ENCODE measurements at regions not wholly inside any gene's neighbourhood (a gene's known extent, or its start where the extent isn't known, plus 50 kb on each side); places are given as distances from the start of the nearest gene placed in this dataset.

DNA sequence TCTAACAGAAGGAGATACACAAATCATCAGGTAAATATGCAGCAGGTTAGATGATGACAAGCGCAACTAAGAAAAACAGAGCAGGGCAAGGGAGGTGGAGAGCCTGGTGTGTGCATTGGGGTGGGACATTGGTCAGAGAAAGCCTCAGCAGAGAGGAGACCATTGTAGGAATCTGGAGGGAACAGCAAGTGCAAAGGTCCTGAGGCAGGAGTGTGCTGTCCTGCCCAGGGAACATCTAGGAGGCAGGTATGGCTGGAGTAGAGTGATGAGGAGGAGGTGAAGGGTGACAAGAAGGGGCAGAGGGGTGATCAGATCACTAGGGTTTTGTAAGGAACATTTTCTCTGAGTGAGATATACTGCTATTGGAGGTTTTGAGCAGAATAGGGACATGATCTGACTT, 90.1 kb downstream of the NCR2 start:
- no peak for ATAC-seq
- TF ChIP-seq ZC3H10 (CRISPR knock-in tag; IDR thresholded peaks at IDR 0.05) (no peak), ZNF565 (CRISPR knock-in tag; conservative IDR thresholded peaks at IDR 0.05; ENCODE audit: low read depth) (no peak), ISL1 (CRISPR knock-in tag; IDR thresholded peaks at IDR 0.05) (no peak), BACH2 (CRISPR knock-in tag; IDR thresholded peaks at IDR 0.05; ENCODE audit: borderline replicate concordance) (no peak), TCF4 (CRISPR knock-in tag; IDR thresholded peaks at IDR 0.05; ENCODE audit: borderline replicate concordance) (no peak), ZFP3 (CRISPR knock-in tag; IDR thresholded peaks at IDR 0.05) (no peak)
- TF ChIP-seq, protein P1, sequence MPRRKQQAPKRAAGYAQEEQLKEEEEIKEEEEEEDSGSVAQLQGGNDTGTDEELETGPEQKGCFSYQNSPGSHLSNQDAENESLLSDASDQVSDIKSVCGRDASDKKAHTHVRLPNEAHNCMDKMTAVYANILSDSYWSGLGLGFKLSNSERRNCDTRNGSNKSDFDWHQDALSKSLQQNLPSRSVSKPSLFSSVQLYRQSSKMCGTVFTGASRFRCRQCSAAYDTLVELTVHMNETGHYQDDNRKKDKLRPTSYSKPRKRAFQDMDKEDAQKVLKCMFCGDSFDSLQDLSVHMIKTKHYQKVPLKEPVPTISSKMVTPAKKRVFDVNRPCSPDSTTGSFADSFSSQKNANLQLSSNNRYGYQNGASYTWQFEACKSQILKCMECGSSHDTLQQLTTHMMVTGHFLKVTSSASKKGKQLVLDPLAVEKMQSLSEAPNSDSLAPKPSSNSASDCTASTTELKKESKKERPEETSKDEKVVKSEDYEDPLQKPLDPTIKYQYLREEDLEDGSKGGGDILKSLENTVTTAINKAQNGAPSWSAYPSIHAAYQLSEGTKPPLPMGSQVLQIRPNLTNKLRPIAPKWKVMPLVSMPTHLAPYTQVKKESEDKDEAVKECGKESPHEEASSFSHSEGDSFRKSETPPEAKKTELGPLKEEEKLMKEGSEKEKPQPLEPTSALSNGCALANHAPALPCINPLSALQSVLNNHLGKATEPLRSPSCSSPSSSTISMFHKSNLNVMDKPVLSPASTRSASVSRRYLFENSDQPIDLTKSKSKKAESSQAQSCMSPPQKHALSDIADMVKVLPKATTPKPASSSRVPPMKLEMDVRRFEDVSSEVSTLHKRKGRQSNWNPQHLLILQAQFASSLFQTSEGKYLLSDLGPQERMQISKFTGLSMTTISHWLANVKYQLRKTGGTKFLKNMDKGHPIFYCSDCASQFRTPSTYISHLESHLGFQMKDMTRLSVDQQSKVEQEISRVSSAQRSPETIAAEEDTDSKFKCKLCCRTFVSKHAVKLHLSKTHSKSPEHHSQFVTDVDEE (CRISPR knock-in tag; IDR thresholded peaks at IDR 0.05): no peak
- TF ChIP-seq, protein P2, sequence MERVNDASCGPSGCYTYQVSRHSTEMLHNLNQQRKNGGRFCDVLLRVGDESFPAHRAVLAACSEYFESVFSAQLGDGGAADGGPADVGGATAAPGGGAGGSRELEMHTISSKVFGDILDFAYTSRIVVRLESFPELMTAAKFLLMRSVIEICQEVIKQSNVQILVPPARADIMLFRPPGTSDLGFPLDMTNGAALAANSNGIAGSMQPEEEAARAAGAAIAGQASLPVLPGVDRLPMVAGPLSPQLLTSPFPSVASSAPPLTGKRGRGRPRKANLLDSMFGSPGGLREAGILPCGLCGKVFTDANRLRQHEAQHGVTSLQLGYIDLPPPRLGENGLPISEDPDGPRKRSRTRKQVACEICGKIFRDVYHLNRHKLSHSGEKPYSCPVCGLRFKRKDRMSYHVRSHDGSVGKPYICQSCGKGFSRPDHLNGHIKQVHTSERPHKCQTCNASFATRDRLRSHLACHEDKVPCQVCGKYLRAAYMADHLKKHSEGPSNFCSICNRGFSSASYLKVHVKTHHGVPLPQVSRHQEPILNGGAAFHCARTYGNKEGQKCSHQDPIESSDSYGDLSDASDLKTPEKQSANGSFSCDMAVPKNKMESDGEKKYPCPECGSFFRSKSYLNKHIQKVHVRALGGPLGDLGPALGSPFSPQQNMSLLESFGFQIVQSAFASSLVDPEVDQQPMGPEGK (CRISPR knock-in tag; IDR thresholded peaks at IDR 0.05; ENCODE audit: borderline replicate concordance): no peak

DNA sequence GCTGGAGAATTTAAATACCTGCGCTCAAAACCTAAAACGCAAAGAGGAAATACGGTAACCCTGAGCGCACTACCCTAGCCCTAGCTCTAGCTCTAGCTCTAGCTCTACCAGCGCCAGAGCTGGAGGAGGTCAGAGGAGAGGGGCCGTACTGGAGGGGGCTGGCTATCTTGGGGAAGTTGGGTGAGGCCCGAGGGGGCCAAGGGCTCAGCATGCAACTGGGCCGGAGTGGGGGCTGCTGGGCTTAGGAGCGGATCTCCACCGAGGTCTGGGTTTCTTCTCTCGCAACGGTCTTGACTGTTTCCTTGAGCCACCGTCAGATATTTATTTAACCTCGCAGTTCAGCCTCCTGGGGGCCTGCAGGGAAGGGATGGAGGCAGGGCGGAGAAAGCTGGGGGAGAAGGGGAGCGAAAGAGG, 91.0 kb downstream of the NCR2 start:
- no peak for ATAC-seq

DNA sequence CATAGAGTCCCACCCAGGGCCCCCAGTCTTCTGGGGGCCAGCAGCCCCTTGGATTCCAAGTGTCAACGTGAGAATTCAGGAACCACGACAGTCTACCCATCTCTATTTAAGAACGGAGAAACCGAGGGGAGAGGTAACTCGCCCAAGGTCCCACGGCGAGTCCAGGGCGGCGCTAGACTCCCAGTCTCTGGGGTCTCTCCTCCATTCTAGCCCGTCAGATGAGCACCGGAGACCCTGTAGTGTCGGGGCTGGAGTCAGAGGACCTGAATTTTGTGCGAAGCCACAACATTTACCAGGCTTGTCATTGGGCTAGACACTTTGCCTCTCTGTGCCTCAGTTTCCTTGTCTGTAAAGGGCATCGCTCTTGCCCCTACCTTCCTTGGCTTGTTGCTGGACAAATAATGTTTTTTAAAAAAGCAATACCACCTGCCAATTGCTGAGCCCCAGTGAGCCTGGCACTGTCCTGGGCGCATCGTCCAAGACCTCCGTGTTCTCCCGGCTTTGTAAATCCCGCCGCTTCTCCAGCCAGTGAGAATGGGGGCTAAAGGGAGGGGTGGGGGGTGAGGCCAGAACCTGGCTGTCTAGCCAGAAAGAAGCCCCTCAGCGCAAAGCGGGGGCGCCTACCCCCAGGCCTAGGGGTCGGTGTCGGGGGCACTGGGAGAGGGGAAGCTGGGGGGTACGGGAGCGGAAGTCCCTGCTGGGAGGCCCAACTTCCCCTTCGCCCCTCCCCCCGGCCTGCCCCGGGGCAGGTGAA, 91.7 kb downstream of the NCR2 start:
- ATAC-seq: no peak
- TF ChIP-seq, protein P3, sequence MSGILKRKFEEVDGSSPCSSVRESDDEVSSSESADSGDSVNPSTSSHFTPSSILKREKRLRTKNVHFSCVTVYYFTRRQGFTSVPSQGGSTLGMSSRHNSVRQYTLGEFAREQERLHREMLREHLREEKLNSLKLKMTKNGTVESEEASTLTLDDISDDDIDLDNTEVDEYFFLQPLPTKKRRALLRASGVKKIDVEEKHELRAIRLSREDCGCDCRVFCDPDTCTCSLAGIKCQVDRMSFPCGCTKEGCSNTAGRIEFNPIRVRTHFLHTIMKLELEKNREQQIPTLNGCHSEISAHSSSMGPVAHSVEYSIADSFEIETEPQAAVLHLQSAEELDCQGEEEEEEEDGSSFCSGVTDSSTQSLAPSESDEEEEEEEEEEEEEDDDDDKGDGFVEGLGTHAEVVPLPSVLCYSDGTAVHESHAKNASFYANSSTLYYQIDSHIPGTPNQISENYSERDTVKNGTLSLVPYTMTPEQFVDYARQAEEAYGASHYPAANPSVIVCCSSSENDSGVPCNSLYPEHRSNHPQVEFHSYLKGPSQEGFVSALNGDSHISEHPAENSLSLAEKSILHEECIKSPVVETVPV (CRISPR knock-in tag; IDR thresholded peaks at IDR 0.05): no peak
- TF ChIP-seq, protein P4, sequence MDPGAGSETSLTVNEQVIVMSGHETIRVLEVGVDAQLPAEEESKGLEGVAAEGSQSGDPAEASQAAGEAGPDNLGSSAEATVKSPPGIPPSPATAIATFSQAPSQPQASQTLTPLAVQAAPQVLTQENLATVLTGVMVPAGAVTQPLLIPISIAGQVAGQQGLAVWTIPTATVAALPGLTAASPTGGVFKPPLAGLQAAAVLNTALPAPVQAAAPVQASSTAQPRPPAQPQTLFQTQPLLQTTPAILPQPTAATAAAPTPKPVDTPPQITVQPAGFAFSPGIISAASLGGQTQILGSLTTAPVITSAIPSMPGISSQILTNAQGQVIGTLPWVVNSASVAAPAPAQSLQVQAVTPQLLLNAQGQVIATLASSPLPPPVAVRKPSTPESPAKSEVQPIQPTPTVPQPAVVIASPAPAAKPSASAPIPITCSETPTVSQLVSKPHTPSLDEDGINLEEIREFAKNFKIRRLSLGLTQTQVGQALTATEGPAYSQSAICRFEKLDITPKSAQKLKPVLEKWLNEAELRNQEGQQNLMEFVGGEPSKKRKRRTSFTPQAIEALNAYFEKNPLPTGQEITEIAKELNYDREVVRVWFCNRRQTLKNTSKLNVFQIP (CRISPR knock-in tag; IDR thresholded peaks at IDR 0.05; ENCODE audit: borderline replicate concordance, low read depth): no peak
- TF ChIP-seq TOX (CRISPR knock-in tag; IDR thresholded peaks at IDR 0.05; ENCODE audit: borderline replicate concordance): no peak
- TF ChIP-seq ESRRG (CRISPR knock-in tag; IDR thresholded peaks at IDR 0.05): no peak
- no peak for TF ChIP-seq GLIS3 (CRISPR knock-in tag; IDR thresholded peaks at IDR 0.05)
- no peak for TF ChIP-seq ZC3H10 (CRISPR knock-in tag; IDR thresholded peaks at IDR 0.05)
- no peak for TF ChIP-seq ZNF8 (CRISPR knock-in tag; IDR thresholded peaks at IDR 0.05)
- TF ChIP-seq, protein P5, sequence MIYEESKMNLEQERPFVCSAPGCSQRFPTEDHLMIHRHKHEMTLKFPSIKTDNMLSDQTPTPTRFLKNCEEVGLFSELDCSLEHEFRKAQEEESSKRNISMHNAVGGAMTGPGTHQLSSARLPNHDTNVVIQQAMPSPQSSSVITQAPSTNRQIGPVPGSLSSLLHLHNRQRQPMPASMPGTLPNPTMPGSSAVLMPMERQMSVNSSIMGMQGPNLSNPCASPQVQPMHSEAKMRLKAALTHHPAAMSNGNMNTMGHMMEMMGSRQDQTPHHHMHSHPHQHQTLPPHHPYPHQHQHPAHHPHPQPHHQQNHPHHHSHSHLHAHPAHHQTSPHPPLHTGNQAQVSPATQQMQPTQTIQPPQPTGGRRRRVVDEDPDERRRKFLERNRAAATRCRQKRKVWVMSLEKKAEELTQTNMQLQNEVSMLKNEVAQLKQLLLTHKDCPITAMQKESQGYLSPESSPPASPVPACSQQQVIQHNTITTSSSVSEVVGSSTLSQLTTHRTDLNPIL (CRISPR knock-in tag; IDR thresholded peaks at IDR 0.05; ENCODE audit: low read depth): no peak
- TF ChIP-seq BACH2 (CRISPR knock-in tag; IDR thresholded peaks at IDR 0.05; ENCODE audit: borderline replicate concordance): no peak

More for the DNA sequence above, 91.0 kb downstream of the NCR2 start:
- no peak for TF ChIP-seq ZFP3 (CRISPR knock-in tag; IDR thresholded peaks at IDR 0.05)
- TF ChIP-seq, protein P2 (CRISPR knock-in tag; IDR thresholded peaks at IDR 0.05; ENCODE audit: borderline replicate concordance): no peak
- no peak for TF ChIP-seq PPARA (CRISPR knock-in tag; IDR thresholded peaks at IDR 0.05; ENCODE audit: borderline replicate concordance)
- no peak for TF ChIP-seq ZC3H10 (CRISPR knock-in tag; IDR thresholded peaks at IDR 0.05)
- TF ChIP-seq, protein P4 (CRISPR knock-in tag; IDR thresholded peaks at IDR 0.05; ENCODE audit: borderline replicate concordance, low read depth): no peak
- TF ChIP-seq, protein P5 (CRISPR knock-in tag; IDR thresholded peaks at IDR 0.05; ENCODE audit: low read depth): no peak
- TF ChIP-seq BACH2 (CRISPR knock-in tag; IDR thresholded peaks at IDR 0.05; ENCODE audit: borderline replicate concordance): no peak
- no peak for TF ChIP-seq CSDC2 (CRISPR knock-in tag; IDR thresholded peaks at IDR 0.05)
- TF ChIP-seq TOX (CRISPR knock-in tag; IDR thresholded peaks at IDR 0.05; ENCODE audit: borderline replicate concordance): no peak
- TF ChIP-seq GLIS3 (CRISPR knock-in tag; IDR thresholded peaks at IDR 0.05): no peak
- TF ChIP-seq ZFP30 (CRISPR knock-in tag; IDR thresholded peaks at IDR 0.05): no peak
- no peak for TF ChIP-seq RARB (CRISPR knock-in tag; IDR thresholded peaks at IDR 0.05)
- TF ChIP-seq ZNF8 (CRISPR knock-in tag; IDR thresholded peaks at IDR 0.05): no peak
- no peak for TF ChIP-seq ISL1 (CRISPR knock-in tag; IDR thresholded peaks at IDR 0.05)
- TF ChIP-seq ZNF70 (CRISPR knock-in tag; IDR thresholded peaks at IDR 0.05): no peak
- no peak for TF ChIP-seq ESRRG (CRISPR knock-in tag; IDR thresholded peaks at IDR 0.05)
- TF ChIP-seq ZNF565 (CRISPR knock-in tag; conservative IDR thresholded peaks at IDR 0.05; ENCODE audit: low read depth): no peak

Measured in SK-N-SH treated with all-trans-retinoic acid at 6 μM for 48 hours (cell line).